Coronary artery (tissue), 2 donors: ENCODE measurements at regions not wholly inside any gene's neighbourhood (a gene's known extent, or its start where the extent isn't known, plus 50 kb on each side); places are given as distances from the start of the nearest gene placed in this dataset.

ENCODE experiments used
- DNase-seq: peaks from one replicate; pipeline ENCODE4 v3.0.0-alpha.2; 2017; ENCODE audit warnings: low spot score
- H3K27ac ChIP-seq, 2 donors: fragments of 200-600 bp; sonication (generic); one replicate each; pipeline ENCODE4 v1.5.1; 2016 to 2019
- H3K4me3 ChIP-seq: fragments of 200-600 bp; sonication (generic); 2 replicates; pipeline ENCODE4 v1.5.1; 2016; ENCODE audit warnings: mild to moderate bottlenecking, moderate library complexity
- CTCF ChIP-seq: fragments of 200-600 bp; sonication (generic); IDR thresholded peaks from one replicate; pipeline ENCODE4 v1.5.1; 2019; ENCODE audit warnings: antibody characterized with exemption

- no peak overlapping the region for H3K4me3 ChIP-seq
- TF ChIP-seq CTCF = no peak
- no peak for DNase-seq
- H3K27ac ChIP-seq = no peak overlapping the region
Observed at GRCh38 chr1:59171788-59172187, 125.1 kb upstream of the FGGY start.

GRCh38 chr1:59172693-59173092, 124.2 kb upstream of the FGGY start:
- TF ChIP-seq CTCF = no peak
- no peak overlapping the region for H3K27ac ChIP-seq
- DNase-seq = no peak
- H3K4me3 ChIP-seq = no peak overlapping the region

- DNase-seq = no peak
- Histone ChIP-seq H3K4me3 (no peak overlapping the region), H3K27ac (no peak overlapping the region)
- TF ChIP-seq CTCF = no peak
Observed at GRCh38 chr1:59173721-59174120, 123.2 kb upstream of the FGGY start.

- Histone ChIP-seq H3K4me3 (no peak overlapping the region), H3K27ac (no peak overlapping the region)
- no peak for TF ChIP-seq CTCF
- no peak for DNase-seq
Observed at GRCh38 chr1:59176471-59176870, 120.4 kb upstream of the FGGY start.

- peak overlapping the region; percentile 24 to 55 for H3K27ac ChIP-seq
- H3K4me3 ChIP-seq = no peak overlapping the region
- no peak for TF ChIP-seq CTCF
- DNase-seq = no peak
Observed at GRCh38 chr1:59177756-59178155, 119.1 kb upstream of the FGGY start.

- TF ChIP-seq CTCF = no peak
- DNase-seq = peak; percentile 78
- no peak overlapping the region for H3K4me3 ChIP-seq
- H3K27ac ChIP-seq = peak overlapping the region; percentile 55 to 62
Observed at GRCh38 chr1:59178339-59179187, 118.3 kb upstream of the FGGY start.

- no peak for TF ChIP-seq CTCF
- Histone ChIP-seq H3K27ac (peak overlapping the region; percentile 55 to 62), H3K4me3 (no peak overlapping the region)
- DNase-seq = no peak
Observed at GRCh38 chr1:59179673-59180072, 117.2 kb upstream of the FGGY start.
